IPS-NIHi7 (cell line): ENCODE measurements at regions not wholly inside any gene's neighbourhood (a gene's known extent, or its start where the extent isn't known, plus 50 kb on each side); places are given as distances from the start of the nearest gene placed in this dataset.

ENCODE experiments used
- DNase-seq: peaks from one replicate; pipeline ENCODE4 v3.0.0; 2012; ENCODE audit warnings: mixed read lengths; ENCODE audit errors: extremely low spot score

- DNase-seq: no peak
These were observed 149.6 kb downstream of the PTPRU start for GRCh38 chr1:29385966-29386365.

- no peak for DNase-seq
These were observed 148.2 kb downstream of the PTPRU start for GRCh38 chr1:29384496-29385015.

DNA sequence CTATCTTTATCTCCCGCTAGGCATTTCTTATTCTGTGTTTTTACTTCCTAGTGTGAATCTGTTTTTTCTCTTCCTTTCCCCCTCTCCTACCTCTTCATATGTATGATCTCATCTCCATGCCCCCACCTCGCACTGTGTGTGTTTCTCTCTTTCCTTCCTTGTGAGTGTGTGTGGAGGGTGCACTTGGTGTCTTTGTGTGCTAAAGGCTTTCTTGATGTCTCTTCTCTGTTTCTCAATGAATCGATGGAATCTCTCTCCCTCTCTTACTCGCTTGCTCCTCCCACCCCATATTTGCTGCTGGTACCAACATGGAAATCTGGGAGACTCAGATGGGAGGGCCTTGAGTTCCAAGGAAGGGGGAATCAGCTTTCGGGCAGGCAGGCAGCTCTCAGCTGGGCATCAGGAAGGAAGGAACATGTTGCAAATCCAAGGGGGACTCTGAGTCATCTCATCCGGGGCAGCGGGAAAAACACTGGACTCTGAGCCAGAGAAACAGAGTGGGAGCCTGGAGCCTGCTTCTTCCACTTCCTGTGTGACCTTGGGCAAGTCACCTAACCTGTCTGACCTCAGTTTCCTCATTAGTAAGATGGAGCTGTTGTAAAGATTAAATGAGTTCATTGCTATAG, 147.5 kb downstream of the PTPRU start:
- DNase-seq: no peak

DNA sequence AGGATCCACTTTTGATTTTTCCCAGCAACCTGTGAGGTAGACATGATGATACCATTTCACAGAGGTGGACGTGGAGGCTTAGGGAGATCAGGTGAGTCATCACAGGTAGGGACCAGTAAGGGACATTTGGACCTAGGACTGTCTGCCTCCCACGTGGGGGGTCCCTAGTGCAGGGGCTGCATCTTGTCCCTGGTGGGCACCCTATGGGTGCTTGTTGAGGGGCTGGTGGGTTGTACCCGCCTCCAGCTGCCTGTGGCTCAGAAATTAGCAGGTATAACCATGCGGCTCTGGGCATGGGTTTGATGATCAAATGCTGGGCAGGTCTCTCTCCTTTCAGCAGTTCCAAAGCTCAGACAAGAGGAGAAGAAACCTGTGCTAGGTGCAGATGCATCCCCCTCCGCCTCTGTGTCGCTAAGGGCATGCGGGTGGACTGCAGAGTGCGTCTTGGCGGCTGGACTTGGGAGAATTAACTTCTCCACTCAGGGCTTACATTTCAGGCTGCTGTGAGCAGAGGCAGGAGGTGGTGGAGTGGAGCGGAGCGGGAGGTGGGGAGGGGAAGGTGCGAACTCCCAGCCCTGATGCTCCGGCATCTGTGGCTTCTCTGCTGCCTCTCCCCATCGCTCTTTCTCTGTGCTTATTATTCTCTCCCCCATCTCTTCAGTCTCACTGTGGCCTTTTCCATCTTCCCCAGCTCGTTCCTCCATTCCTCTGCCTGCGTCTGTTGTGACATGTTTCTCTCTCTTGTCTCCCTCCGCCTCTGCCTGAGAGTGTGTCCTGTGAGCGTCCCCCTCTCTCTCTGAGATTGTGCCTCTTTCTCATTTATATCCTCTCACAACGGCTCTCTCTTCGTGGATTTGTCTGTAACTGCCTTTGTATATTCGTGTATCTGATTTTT, 146.8 kb downstream of the PTPRU start:
- DNase-seq: no peak

GRCh38 chr1:29381426-29381825, 145.1 kb downstream of the PTPRU start:
- DNase-seq: no peak

- DNase-seq: no peak
These were observed 144.2 kb downstream of the PTPRU start for GRCh38 chr1:29380532-29380931.

GRCh38 chr1:29379443-29380073, 143.2 kb downstream of the PTPRU start:
- peak; percentile 84 for DNase-seq
